ENCODE measurements at regions not wholly inside any gene's neighbourhood (a gene's known extent, or its start where the extent isn't known, plus 50 kb on each side); places are given as distances from the start of the nearest gene placed in this dataset.
"Not testable (repeated sequence)": the region's sequence is repeated elsewhere in the genome, so short reads cannot be mapped to it uniquely, and the experiment has no call there.

DNA sequence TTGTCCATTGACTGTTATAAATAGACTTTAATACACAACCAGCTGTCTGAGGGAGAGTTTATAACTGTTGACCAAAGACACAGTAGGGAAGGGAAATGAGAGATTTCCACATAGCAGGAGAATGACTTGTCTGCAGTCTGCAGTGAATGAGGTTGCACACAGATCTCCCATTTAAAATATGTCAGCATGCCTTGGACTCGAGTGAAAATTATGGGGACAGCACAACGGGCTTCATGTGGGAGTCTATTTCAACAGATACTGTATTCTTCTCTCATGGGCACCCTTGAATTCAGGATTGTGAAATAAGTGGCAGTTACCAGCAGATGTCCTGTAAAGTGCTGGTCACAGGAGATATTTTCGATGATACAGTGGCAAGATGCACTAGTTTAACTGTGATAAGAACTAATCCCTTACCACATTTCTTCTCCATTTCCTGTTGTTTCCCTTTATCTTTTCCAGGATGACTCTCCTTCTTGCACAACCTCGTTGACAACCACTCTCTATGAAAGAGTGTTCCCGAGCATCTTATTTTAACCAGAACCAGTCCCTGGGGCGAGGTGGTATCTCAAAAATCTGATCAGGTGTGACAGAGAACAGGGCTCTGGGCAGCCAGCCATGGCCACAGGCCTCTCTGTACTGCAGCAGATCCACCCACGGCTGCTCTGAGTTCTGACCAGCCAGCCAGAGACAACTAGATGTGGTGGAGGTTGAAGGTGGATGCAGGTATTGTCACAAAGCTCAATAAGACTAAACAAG, 51.5 kb upstream of the MAP3K1 start:
- no peak for DNase-seq (ENCODE audit: low read depth)

DNA sequence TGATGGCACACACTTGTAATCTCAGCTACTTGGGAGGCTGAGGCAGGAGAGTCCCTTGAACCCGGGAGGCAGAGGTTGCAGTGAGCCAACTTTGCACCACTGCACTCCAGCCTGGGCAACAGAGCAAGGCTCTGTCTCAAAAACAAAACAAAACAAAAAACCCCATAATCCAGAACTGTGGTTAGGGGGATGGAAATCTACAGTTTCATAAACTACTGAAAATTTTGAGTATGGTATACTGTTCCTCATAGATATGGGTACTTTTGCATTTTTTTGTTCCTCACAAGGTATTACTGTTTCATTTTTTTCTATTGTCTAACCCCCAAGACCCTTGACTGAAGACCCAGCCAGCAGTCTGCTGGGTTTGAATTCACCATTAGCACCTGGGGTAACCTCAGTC, 52.2 kb upstream of the MAP3K1 start:
- DNase-seq (ENCODE audit: low read depth), result no peak

DNA sequence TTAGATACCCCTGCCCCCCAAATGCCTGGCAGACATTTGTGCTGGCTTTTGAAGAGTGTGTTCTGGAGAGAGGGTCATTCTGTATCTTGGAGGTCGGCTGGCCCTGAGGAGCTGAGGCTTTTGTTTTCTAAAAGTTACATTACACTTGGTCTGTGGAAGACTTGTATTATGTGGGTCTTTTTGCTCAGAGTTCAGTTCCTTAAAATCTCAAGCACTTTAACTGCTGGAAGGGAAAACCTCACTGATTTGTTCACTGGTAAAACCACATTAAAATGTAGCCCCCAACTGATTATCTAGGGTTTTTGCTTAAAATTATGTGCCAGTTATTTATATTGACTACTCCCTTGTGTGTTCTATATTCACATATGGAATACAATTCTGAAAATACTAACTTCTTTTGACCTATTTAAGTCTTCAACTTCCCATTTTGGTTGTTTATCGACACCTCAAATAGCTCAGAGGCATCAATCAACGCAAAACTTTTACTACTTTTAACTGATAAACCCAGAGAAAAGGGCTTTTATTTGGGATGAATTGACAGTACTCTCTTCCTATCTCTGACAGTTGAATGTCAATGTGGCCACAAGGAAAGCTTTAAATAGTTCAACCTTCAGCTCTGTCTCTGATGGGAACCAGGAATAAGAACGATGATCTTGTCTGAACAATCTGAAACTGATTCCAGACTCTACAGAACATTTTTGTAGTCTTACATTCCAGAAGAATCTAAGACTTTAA, 54.0 kb upstream of the MAP3K1 start:
- DNase-seq (ENCODE audit: low read depth), result no peak

DNA sequence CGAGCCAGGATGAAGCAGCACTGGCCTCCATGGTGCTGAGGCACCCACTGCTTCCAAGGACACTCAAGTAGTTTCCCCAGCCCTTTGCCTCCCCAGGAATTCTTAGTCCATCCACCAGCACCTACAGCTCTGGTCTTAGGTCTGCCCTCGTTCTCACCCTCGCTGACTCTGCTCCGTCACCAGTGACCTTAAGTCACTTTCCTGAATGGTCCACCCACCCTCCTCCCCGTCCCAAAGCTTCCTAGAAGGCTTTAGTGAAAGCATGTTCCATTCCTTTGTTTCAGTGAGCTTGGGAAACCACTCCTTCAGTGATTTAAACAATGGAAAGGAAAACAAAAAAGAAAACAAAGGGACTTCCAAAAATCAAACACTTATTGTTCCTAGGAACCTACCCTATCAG, 54.6 kb upstream of the MAP3K1 start:
- DNase-seq (ENCODE audit: low read depth), result no peak

DNA sequence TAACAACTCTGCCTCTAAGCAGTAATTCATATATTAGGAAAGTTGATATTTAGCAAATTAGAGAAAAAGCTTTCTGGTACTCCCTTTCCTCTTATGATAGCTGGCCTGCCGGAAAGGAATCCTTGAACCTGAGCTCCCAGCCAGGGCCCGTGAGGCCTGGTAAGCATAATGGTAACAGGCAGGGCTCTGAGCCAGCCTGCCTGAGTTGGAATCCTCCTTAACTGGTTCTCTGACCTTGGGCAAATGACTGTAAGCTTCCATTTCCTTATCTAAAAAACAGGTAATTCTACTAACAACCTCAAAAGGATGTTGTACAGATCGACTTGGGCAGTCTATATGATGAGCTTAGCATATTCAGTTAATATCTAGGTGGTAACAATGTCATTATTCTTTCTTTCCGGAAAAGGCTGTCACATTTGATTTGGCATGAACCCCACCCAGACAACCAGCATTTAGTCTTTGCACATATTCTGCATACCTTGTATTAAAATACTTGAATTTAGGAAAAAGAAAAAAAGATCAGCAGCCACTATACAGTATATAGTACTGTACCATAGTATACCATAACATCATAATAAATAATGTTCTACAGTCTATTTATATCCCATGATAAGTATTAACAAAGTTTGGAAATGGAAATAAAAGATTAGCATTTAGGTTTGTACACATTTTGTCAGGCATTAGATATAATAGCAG, 55.7 kb upstream of the MAP3K1 start:
- no peak for DNase-seq (ENCODE audit: low read depth)

DNA sequence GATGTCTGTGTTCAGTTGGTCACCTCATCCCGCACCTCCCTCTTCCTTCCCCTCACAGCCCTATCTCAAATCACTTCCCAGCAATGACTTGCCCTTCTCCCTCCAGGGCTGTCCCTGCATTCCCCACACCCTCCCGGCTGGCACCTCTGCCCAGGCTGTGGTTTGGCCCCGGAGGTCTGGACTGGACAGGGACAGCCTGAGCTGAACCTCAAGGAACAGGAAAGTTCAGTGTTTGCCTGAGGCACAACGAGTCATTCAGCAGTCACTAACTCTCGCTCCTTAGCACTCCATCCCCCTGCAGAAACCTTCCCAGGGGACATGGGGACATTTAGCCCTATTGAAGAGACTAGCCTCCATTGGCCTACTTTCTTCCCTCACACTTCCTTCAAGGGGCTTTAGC, 58.3 kb upstream of the MAP3K1 start:
- DNase-seq (ENCODE audit: low read depth), result no peak

DNA sequence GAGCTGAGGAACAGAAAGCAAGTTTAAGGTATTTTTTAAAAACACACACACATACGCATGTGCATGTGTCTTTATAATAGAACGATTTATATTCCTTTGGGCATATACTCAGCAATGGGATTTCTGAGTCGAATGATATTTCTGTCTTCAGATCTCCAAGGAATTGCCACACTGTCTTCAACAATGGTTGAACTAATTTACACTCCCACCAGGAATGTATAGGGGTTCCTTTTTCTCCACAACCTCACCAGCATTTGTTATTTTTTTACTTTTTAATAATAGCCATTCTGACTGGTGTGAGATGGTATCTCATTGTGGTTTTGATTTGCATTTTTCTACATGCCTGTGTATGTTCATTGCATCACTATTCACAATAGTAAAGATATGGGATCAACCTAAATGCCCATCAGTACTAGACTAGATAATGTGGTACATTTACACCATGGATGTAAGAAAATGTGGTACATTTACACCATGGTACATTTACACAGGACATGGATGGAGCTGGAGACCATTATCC, 60.3 kb upstream of the MAP3K1 start:
- no peak for DNase-seq (ENCODE audit: low read depth)

- not testable (repeated sequence) for DNase-seq (ENCODE audit: low read depth)
These were observed 61.8 kb upstream of the MAP3K1 start for GRCh38 chr5:56753588-56753987.

- no peak for DNase-seq (ENCODE audit: low read depth)
These were observed 63.6 kb upstream of the MAP3K1 start for GRCh38 chr5:56751572-56752313.

DNA sequence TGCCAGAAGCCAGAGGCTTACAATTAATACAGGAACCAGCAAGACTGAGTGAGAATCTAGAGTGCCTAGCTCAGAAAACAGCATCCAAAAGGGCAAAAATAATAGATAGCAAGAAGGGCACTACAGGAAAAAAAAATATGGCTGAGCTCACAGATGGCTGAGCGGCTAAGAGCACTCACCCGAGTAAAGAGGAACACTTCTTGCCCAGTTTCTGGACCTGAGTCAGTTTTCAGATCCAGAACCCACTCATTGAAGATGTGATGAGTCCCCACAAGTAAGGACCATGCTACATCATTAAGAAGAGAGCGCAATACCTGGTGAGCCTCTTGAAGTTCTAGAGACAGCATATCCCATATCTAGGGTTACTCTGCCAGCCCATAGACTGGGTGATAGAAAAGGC, 65.5 kb upstream of the MAP3K1 start:
- no peak for DNase-seq (ENCODE audit: low read depth)

DNA sequence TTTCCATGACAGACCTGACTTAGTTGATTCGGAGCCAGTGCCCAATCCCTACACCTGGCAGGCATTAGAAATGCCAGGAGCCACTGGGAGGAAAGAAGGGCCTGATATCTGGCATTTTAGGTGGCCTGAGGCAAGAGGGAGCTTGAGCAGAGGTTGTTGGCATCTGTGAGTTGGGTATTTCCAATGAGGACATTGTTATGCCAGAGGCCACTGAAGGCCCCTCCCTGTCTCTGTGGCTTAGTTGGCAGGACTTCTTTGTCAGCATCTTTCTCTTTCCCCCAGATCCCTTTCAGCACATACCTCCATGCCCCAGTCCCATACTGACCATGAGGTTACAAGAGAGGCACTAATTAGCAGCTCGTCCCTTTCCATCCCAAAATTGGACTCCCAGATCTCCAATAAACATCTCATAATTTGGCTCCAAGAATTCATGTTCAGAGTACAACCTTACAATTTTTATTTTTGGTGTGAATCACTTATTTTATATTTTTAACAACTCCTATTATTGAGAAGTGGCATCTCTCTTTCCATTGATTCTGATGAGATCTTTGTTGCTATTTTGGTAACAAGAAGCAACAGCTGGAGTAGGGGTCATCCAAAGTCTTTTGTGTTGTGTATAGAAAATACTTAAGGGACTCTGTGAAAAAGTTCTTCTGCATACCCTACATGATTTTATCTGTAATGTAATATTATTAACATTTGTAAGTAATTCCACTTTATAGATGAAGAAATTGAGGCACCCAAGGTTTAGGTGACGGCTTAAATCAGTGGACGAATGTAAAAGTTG, 68.6 kb upstream of the MAP3K1 start:
- DNase-seq (ENCODE audit: low read depth), result no peak

DNA sequence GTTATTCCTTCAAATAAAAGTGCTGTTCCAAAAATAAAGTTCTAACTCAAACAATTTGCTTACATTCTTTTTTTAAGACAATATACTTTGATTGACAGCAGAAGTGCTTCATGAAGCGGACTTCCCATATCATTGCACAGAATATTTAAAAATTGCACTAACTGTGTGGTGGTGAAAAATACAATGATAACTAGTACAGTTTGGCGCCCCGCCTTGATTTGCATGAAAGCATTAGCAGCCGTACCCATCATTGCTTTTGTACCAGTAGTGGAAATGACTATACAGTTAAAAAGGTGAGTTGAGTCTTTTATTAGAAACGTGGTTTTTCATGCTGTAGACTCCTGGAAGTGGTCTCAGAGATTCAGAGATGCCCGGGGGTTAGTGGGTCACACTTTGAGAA, 69.5 kb upstream of the MAP3K1 start:
- no peak for DNase-seq (ENCODE audit: low read depth)

DNA sequence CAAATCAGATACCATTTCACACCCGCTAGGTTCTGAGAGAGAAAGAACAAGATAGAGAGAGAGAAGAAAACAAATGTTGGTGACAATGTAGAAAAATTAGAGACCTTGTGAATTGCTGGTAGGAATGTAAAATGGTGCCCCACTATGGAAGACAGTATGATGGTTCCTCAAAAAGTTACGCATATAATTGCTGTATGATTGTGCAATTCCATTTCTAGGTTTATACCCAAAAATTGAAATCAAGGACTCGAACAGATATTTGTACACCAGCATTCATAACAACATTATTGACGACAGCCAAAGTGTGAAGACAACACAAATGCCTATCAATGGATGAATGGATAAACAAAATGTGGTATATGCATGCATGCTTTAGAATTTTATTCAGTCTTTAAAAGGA, 74.5 kb upstream of the MAP3K1 start:
- DNase-seq (ENCODE audit: low read depth), result no peak

GRCh38 chr5:56739990-56740389, 75.4 kb upstream of the MAP3K1 start:
- no peak for DNase-seq (ENCODE audit: low read depth)

DNA sequence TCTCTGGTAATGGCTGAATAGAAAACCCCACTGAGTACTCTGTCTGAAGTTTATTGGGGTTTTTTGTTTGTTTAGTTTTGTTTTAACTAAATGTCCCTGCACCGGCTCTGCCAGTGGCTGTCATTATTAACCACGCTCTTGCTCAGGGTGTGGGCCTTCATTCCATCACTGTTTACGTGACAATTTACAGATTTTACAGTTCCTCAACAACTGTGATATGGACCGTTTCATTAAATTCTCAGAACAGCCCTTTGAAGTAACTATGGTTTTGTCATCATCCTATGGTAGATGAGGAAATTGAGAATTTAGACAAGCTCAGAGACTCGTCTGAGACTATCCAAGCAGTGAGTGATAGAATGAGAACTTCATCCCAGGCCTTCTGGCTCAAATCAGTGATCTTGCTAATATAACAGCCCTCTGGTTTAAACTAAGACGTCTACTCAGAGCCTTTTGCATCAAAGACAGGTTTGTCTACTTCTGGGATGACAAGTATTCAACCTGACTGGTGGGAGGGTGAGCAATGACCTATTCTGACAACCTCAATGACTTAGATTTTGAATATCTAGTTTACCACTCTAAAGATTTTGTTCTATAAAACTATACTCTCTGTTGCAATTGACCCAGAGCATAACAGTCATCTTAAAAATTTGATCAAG, 77.3 kb upstream of the MAP3K1 start:
- no peak for DNase-seq (ENCODE audit: low read depth)

- DNase-seq (ENCODE audit: low read depth), result no peak
These were observed 78.2 kb upstream of the MAP3K1 start for GRCh38 chr5:56737002-56737621.

DNA sequence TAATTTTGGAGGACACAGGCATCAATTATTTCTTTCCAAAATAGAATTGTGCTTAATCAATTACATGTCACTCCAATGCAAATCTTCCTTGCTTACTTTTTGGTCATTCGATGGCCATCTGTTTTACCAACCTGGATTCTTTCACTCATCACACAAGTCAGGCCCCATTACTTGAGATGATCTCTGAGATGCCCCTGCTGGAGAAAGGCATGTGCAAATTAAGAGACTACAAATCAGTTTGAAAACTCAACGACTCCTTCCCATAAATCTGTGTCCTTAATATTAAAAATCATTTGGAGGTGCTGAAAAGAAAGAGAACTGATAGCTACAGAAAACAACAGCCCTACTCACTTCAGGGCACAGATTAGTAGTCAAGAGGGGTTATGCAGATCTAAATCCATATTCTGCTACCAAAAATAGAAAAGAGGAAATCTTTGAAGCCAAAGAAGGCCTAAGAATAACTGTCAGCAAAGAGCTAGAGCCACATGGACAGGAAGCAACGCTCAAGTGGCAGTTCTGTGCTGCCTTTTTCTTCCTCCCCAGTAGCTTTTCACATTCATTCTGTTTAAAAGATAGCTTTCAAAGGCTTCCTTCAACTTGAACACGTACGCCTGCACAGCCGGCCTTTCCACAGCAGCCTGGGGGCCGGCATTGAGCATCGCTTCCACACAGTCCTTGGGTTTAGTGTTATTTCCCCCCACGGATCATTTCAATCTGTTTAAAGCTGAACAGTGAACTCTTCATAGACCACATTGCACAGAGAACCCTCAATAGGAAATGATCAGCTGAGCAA, 79.3 kb upstream of the MAP3K1 start:
- no peak for DNase-seq (ENCODE audit: low read depth)

DNA sequence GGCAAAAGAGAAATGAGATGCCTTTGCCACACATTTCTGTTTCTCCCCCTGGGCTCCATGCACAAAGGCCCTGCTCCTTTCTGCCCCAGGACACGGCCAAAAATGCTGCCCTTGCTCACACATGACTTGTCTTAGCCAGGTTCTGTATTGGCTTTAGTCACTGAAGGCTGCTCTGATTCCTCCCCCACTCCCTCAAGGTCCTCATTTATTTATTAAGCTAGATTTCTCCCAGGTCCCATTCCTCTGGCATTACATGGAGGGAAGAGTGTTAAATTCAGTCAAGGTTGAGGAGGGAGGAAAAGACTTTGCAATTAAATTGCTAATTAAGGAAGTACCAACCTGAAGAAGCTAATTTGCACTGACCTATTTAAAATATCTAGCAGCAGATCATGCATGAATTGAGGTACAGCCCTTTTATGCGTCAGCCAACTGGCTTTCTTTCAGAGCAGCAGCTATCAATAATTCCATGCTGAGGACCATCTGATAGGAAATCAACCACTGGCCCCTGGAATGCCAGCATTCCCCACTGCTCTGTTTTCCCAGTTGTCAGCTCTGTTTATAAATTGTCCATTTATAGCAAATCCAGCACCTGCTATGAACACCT, 81.2 kb upstream of the MAP3K1 start:
- DNase-seq (ENCODE audit: low read depth), result no peak

GRCh38 chr5:56733580-56733979, 81.8 kb upstream of the MAP3K1 start:
- no peak for DNase-seq (ENCODE audit: low read depth)

Data from activated gamma-delta T cell treated with anti-CD3 and anti-CD28 coated beads, Interleukin-2, amount 50 U/mL, for 16 hours (primary cell).